ENCODE measurements at regions not wholly inside any gene's neighbourhood (a gene's known extent, or its start where the extent isn't known, plus 50 kb on each side); places are given as distances from the start of the nearest gene placed in this dataset.

DNA sequence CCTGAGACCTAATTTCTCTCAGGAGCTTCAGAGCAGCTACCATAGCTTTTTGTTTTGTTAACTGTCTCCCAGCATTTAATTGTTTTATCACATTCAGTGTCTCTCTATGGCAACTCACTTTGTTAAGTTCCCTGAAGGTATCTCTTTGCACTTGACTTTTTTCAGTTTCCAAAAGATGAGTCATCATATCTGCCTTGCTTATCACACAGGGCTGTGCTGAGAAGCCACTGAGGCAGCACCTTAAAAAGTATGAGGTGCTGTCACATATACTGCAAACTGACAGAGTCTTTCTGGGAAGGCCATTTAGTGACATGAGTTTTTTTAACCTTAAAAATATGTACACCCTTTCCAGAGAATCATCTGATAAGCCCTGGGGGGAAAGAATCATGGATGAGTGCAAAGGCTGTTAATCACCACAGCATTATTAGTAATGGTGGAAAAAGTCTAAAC is 56.8 kb downstream of the PPP1R3C start:
- ATAC-seq (peak in 1 of 2 donors; percentile 57), DNase-seq (ENCODE audit: low spot score in 2 of 2) (no peak)
- no peak overlapping the region for H3K27ac Mint-ChIP-seq
- no peaks in the 10 kb centered on the region for H3K9me3 Mint-ChIP-seq
- H3K36me3 Mint-ChIP-seq: no peaks in the 10 kb centered on the region

DNA sequence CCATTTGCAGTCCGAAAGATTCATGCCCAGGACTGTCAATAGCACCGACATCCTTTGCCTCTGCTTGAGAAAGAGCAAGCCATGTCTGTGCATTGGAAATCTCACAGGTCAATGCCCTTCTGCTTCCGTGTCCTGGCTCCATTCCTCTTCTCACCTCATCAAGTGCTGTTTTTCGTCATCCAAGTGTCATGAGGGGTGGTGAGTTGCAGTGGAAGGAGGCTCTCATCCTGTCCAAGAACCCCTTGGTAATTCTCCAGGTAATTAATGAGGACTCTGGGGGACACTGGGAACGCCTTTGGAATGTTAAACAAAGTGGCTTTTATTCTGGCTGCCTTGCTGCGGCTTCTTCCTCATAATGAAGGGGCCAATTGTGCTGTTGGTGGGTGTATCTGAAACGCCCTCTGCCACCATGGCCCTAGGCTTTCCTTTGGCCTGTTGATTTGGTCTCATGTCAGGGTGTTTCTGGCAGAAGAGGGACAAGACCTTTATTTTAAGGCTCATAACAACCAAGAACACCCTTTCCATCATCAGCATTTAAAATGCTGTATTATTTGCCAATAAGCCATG is 57.7 kb downstream of the PPP1R3C start:
- H3K36me3 Mint-ChIP-seq: no peaks in the 10 kb centered on the region
- no peaks in the 10 kb centered on the region for H3K9me3 Mint-ChIP-seq
- DNase-seq (ENCODE audit: low spot score in 2 of 2): no peak
- no peak for ATAC-seq
- H3K27ac Mint-ChIP-seq: peak overlapping the region in 1 of 2 donors; percentile 34

DNA sequence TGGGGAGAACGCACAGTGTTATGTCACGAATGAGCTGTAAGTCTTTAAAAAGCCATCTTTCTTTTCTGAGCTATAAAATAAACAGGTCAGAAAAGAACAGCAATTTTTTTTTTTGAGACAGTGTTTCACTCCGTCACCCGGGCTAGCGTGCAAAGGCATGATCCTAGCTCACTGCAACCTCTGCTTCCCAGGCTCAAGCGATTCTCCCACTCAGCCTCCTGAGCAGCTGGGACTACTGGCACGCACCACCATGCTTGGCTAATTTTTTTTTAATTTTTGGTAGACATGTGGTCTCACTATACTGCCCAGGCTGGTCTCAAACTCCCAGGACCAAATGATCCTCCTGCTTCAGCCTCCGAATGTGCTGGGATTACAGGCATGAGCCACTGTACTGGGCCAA is 58.6 kb downstream of the PPP1R3C start:
- H3K36me3 Mint-ChIP-seq: no peaks in the 10 kb centered on the region
- H3K9me3 Mint-ChIP-seq: no peaks in the 10 kb centered on the region
- no peak overlapping the region for H3K27ac Mint-ChIP-seq
- DNase-seq (ENCODE audit: low spot score in 2 of 2) (no peak), ATAC-seq (no peak)

DNA sequence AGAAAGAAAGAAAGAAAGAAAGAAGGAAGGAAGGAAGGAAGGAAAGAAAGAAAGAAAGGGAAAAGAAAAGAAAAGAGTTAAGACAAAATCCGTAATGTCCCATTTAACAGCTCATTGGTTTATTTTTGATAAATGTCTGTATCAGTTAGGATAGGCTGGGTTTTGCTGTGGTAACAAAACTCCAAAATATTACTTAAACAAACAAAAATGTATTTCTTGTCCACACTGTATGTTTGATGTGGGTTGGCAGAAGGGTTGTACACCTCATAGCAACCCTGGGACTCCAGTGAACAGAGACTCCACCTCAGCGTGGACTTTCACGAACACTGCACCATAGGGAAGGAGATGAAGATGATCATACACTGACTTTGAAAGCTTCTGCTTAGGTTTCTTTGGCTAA is 59.6 kb downstream of the PPP1R3C start:
- H3K27ac Mint-ChIP-seq: no peak overlapping the region
- H3K36me3 Mint-ChIP-seq: no peaks in the 10 kb centered on the region
- no peak for DNase-seq (ENCODE audit: low spot score in 2 of 2)
- ATAC-seq: no peak
- H3K9me3 Mint-ChIP-seq: no peaks in the 10 kb centered on the region

DNA sequence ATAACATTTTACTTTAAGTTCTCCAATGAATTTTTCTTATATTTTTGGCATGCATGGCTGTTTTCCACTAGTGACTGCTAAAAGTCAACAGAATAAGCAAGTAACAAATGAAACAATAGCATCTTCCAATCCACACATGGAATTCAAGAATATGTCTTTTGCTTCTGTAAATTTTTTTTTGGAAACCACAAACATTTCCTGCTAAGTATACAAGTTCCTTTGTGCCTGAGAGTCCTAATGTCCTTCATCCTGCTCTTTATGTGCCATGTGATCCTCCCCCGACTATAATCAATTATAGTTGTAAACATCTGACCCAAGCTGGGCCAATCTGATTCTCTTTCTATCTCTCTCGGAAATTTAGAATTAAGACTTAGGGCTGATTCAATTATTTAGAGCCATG is 61.2 kb downstream of the PPP1R3C start:
- H3K9me3 Mint-ChIP-seq: no peaks in the 10 kb centered on the region
- H3K36me3 Mint-ChIP-seq: no peaks in the 10 kb centered on the region
- no peak for ATAC-seq

DNA sequence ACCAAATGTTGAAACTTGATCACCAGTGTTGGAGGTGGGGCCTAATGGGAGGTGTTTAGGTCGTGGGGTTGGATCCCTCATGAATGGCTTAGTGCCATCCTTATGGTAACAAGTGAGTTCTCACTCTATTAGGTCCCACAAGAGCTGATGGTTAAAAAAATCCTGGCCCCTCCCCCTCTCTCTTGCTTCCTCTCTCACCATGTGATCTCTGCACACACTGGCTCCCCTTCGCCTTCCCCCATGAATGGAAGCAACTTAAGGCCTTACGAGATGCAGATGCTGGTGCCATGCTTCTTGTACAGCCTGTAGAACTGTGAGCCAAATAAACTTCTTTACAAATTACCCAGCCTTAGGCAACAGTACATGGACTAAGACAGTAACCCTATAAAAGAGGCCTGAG is 62.7 kb downstream of the PPP1R3C start:
- Mint-ChIP-seq H3K36me3 (no peaks in the 10 kb centered on the region), H3K27ac (no peak overlapping the region), H3K9me3 (no peaks in the 10 kb centered on the region)
- DNase-seq (ENCODE audit: low spot score in 2 of 2) (no peak), ATAC-seq (no peak)

More for the DNA sequence above, 61.2 kb downstream of the PPP1R3C start:
- no peak overlapping the region for H3K27ac Mint-ChIP-seq
- DNase-seq (ENCODE audit: low spot score in 2 of 2): no peak

DNA sequence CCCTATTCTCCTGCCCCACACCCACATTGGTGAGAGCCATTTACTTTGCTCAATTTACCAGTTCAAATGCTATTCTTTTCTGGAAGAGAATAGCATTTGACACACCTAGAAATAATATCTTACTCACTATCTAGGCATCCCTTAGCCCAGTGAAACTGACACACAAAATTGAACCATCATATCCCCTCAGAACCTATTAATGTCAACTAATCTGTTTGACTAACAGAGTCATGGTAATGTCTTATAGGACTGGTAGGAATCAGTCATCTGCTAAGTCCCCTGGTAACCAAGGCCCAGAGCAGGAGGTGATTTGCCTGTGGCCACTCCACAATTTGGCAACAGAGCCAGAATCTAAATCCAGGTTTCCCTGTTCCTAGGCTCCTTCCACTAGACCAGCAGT is 63.3 kb downstream of the PPP1R3C start:
- H3K9me3 Mint-ChIP-seq: no peaks in the 10 kb centered on the region
- no peaks in the 10 kb centered on the region for H3K36me3 Mint-ChIP-seq

DNA sequence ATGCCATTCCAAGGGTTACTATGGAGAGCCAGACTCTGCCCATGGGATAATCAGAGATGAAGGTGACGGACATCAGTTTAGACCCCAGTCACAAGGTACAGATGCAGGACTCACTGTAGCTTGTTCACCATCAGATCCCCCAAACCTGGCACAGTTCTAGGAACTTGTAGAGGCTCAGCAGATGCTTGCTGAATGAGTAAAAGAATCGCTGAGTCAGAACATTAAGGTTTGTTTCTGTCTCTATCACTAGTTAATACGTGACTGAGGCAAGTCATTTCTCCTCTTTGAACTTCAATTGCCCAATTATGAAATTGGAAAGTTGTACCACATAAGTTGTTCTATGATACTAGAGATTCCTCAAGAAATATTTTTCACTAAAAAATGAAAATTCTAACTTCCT is 65.1 kb downstream of the PPP1R3C start:
- H3K36me3 Mint-ChIP-seq: no peaks in the 10 kb centered on the region

More for the DNA sequence above, 63.3 kb downstream of the PPP1R3C start:
- DNase-seq (ENCODE audit: low spot score in 2 of 2) (no peak), ATAC-seq (no peak)
- no peak overlapping the region for H3K27ac Mint-ChIP-seq

DNA sequence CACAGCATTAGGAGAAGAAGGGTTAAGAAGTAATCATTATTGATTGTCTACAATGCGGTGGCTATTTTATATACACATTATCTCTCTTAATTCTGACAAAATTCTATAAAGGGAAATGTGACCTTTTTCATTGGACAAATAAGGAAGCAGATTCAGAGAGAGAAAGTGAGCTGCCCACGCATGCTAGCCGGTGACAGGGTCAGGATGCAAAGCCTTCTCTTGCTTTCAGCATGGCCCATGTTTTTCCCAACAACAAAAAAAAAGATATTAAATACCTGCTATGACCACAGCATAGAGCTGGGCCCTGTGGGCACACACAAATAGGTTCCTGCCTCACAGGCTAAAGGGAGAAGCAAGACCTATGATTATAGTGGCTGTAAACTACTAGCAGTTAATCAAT is 66.8 kb downstream of the PPP1R3C start:
- DNase-seq (ENCODE audit: low spot score in 2 of 2) (no peak), ATAC-seq (no peak)
- peaks cover 0 to under 1% of the 10 kb centered on the region in 2 donors for H3K9me3 Mint-ChIP-seq
- H3K27ac Mint-ChIP-seq: no peak overlapping the region
- no peaks in the 10 kb centered on the region for H3K36me3 Mint-ChIP-seq

More for the DNA sequence above, 65.1 kb downstream of the PPP1R3C start:
- ATAC-seq: peak in 1 of 2 donors; percentile 28
- DNase-seq (ENCODE audit: low spot score in 2 of 2): no peak
- H3K9me3 Mint-ChIP-seq: no peaks in the 10 kb centered on the region
- H3K27ac Mint-ChIP-seq: no peak overlapping the region

DNA sequence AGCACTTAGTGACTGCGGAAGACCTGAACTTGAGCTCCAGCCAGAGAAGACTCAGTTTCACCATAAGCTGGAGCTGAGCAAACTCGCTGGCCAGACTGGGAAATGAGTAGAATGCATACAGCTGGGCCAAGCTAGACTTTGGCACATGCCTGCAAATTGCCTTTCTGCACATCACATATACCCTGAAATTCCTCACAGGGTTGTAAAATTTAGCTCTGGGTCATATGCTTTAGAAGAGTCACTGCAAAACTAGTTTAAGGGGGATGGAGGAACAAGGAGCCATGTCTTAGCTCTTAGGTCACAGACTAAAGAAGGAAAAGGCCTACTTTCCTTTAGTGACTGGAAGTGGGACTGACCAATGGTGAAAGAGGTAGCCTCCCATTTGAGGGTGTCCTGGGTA is 67.6 kb downstream of the PPP1R3C start:
- H3K9me3 Mint-ChIP-seq: peaks cover 0 to 5% of the 10 kb centered on the region in 2 donors
- H3K27ac Mint-ChIP-seq: no peak overlapping the region
- no peak for DNase-seq (ENCODE audit: low spot score in 2 of 2)
- no peak for ATAC-seq
- no peaks in the 10 kb centered on the region for H3K36me3 Mint-ChIP-seq

DNA sequence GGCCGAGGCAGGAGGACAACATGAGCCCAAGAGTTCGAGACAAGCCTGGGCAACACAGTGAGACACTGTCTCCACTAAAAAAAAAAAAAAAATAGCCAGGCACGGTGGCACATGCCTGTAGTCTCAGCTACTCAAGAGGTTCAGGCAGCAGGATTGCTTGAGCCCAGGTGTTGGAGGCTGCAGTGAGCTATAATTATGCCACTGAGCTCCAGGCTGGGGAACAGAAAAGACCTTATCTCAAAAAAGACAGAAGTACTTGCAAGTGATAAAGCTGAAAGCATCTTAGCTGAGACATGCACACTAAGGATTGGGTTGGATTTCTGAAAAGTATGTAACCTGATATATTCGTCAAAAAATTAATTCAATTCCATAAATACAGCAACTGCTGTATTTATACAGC is 68.4 kb downstream of the PPP1R3C start:
- Mint-ChIP-seq H3K36me3 (no peaks in the 10 kb centered on the region), H3K27ac (no peak overlapping the region), H3K9me3 (peaks cover 0 to 5% of the 10 kb centered on the region in 2 donors)
- no peak for DNase-seq (ENCODE audit: low spot score in 2 of 2)
- no peak for ATAC-seq

Measured in activated naive CD4-positive, alpha-beta T cell treated with anti-CD3 and anti-CD28 coated beads, Interleukin-2, amount 50 U/mL, for 72 hours (primary cell).